Ishikawa (cell line): ENCODE measurements at regions not wholly inside any gene's neighbourhood (a gene's known extent, or its start where the extent isn't known, plus 50 kb on each side); places are given as distances from the start of the nearest gene placed in this dataset.

Experiments
- CEBPB ChIP-seq: IDR thresholded peaks from 2 replicates; pipeline ENCODE4 v1.6.1; 2012
- CREB1 ChIP-seq: IDR thresholded peaks from 2 replicates; pipeline ENCODE4 v1.6.1; 2012; ENCODE audit warnings: low read depth
- EGR1 ChIP-seq: IDR thresholded peaks from 2 replicates; pipeline ENCODE4 v1.6.1; 2012
- EP300 ChIP-seq: IDR thresholded peaks from 2 replicates; pipeline ENCODE4 v1.6.1; 2012; ENCODE audit warnings: borderline replicate concordance
- FOXM1 ChIP-seq: IDR thresholded peaks from 2 replicates; pipeline ENCODE4 v1.6.1; 2012; ENCODE audit warnings: low read depth, borderline replicate concordance
- MAX ChIP-seq: IDR thresholded peaks from 2 replicates; pipeline ENCODE4 v1.6.1; 2012
- NFIC ChIP-seq: IDR thresholded peaks from 2 replicates; pipeline ENCODE4 v1.6.1; 2012
- RAD21 ChIP-seq: IDR thresholded peaks from 2 replicates; pipeline ENCODE4 v1.6.1; 2012; ENCODE audit warnings: low read depth
- TAF1 ChIP-seq: IDR thresholded peaks from 2 replicates; pipeline ENCODE4 v1.6.1; 2012; ENCODE audit warnings: low read depth, mild to moderate bottlenecking
- TCF12 ChIP-seq: IDR thresholded peaks from 2 replicates; pipeline ENCODE4 v1.6.1; 2012; ENCODE audit warnings: low read depth
- TEAD4 ChIP-seq: IDR thresholded peaks from 2 replicates; pipeline ENCODE4 v1.6.1; 2012
- USF1 ChIP-seq: IDR thresholded peaks from 2 replicates; pipeline ENCODE4 v1.6.1; 2012
- YY1 ChIP-seq: IDR thresholded peaks from 2 replicates; pipeline ENCODE4 v1.6.1; 2012; ENCODE audit warnings: low read depth
- ZBTB7A ChIP-seq: IDR thresholded peaks from 2 replicates; pipeline ENCODE4 v1.6.1; 2012; ENCODE audit warnings: low read depth
- TF ChIP-seq, protein P1 (sequence below): IDR thresholded peaks from 2 replicates; pipeline ENCODE4 v1.6.1; 2012; ENCODE audit warnings: low read depth, mild to moderate bottlenecking

DNA sequence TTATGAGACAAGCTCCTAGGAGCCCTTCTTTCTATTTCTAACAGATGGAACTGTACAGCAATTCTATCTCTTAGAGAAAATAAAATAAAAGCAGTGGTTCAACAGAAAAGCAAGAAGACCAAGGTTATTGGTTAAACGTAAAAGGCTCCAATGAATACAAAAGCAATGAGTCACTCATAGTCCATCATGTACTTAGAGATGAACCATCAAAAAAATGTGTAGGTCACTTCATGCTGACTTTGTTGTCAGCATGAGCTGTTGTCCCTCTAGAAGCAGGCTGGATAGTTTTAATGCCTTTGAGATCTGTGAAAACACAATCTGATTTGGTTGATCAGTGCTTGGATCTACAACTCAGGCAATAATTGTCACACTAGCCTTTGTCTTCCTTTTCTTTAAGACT lies 378.6 kb upstream of the ANXA10 start:
- TF ChIP-seq FOXM1 (no peak), CREB1 (no peak), TEAD4 (no peak), EP300 (no peak), CEBPB (no peak), USF1 (no peak), ZBTB7A (no peak), TAF1 (no peak)
- TF ChIP-seq, protein P1, sequence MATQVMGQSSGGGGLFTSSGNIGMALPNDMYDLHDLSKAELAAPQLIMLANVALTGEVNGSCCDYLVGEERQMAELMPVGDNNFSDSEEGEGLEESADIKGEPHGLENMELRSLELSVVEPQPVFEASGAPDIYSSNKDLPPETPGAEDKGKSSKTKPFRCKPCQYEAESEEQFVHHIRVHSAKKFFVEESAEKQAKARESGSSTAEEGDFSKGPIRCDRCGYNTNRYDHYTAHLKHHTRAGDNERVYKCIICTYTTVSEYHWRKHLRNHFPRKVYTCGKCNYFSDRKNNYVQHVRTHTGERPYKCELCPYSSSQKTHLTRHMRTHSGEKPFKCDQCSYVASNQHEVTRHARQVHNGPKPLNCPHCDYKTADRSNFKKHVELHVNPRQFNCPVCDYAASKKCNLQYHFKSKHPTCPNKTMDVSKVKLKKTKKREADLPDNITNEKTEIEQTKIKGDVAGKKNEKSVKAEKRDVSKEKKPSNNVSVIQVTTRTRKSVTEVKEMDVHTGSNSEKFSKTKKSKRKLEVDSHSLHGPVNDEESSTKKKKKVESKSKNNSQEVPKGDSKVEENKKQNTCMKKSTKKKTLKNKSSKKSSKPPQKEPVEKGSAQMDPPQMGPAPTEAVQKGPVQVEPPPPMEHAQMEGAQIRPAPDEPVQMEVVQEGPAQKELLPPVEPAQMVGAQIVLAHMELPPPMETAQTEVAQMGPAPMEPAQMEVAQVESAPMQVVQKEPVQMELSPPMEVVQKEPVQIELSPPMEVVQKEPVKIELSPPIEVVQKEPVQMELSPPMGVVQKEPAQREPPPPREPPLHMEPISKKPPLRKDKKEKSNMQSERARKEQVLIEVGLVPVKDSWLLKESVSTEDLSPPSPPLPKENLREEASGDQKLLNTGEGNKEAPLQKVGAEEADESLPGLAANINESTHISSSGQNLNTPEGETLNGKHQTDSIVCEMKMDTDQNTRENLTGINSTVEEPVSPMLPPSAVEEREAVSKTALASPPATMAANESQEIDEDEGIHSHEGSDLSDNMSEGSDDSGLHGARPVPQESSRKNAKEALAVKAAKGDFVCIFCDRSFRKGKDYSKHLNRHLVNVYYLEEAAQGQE = no peak

GRCh38 chr4:167715176-167715575 lies 377.2 kb upstream of the ANXA10 start:
- TF ChIP-seq TEAD4 (no peak), FOXM1 (no peak), EP300 (no peak), CEBPB (no peak), NFIC (no peak)
- TF ChIP-seq, protein P1 = no peak

GRCh38 chr4:167717495-167717894 lies 374.8 kb upstream of the ANXA10 start:
- TF ChIP-seq USF1 (no peak), MAX (no peak), EGR1 (no peak), TEAD4 (no peak), ZBTB7A (no peak), FOXM1 (no peak), RAD21 (no peak), TAF1 (no peak), NFIC (no peak), CREB1 (no peak), CEBPB (no peak), TCF12 (no peak), EP300 (no peak), YY1 (no peak)
- TF ChIP-seq, protein P1 = no peak

DNA sequence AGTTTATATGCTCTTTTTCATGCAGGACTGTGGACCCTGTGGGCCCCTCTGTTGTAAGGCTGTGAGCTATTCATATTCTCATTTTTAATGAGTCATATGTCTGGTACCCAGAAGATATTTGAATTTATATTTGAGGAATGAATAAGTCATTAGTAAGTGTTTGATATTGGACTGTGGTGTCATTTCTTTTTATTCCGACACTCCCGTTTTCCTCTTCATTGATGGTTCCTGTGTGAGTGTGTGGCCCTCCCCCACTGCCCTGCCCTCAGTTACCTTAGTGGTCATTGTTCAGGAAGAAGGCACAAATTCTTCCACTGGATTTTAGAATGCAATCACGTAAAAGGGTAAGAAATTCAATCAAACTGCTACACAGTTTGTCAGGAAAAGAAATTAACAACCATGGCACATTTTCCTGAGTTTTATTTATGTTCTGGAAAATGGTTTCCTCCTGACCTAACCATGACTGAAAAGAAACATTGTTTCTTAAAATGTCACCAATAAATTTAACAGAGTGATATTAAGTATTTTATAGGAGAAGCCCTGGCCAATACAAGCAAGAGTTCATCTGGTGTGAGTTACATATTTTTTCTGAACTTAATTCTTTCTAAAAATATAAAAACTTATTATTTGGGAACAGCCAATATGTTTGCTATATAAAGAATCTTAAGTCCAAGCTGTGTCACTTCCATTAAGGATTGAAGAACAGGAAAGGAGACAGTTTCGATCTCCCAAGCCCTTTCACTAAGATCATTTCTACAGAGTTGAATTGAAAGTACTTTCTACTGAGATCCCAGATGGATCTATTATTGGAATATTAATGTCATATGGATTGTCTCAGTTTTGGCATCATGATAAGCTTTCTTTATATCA lies 370.5 kb upstream of the ANXA10 start:
- TF ChIP-seq RAD21 = no peak
- TF ChIP-seq TAF1 = no peak
- no peak for TF ChIP-seq YY1
- no peak for TF ChIP-seq NFIC
- no peak for TF ChIP-seq CEBPB
- no peak for TF ChIP-seq TEAD4
- no peak for TF ChIP-seq MAX
- TF ChIP-seq TCF12 = no peak
- TF ChIP-seq, protein P1 = no peak
